Panc1 (cell line): ENCODE measurements at regions not wholly inside any gene's neighbourhood (a gene's known extent, or its start where the extent isn't known, plus 50 kb on each side); places are given as distances from the start of the nearest gene placed in this dataset.

Experiments
- ATAC-seq: fragments of 200-7000 bp; cut with Tn5 transposase; 2 replicates; pipeline ENCODE4 v1.9.1; 2020; ENCODE audit warnings: mild to moderate bottlenecking, moderate library complexity
- BruUV-seq: library from RNA; stranded (reverse); fragments of 400-500 nt; replicated peaks from 2 replicates; lab custom pipeline; 2021; lab: Mats Ljungman, UMichigan
- CTCF ChIA-PET: fragments of 300-600 bp; sonication (Branson Sonifier 250); formaldehyde crosslinking; loops from one replicate; lab custom pipeline; 2022; ENCODE audit warnings: antibody characterized with exemption; lab: Charles Lee
- POLR2A ChIA-PET: fragments of 300-600 bp; sonication (Branson Sonifier 250); formaldehyde crosslinking; loops from one replicate; lab custom pipeline; 2022; ENCODE audit warnings: antibody characterized with exemption; lab: Charles Lee
- DNase-seq: peaks from one replicate; pipeline ENCODE4 v3.0.0-alpha.2; 2010; ENCODE audit warnings: low read depth, low spot score
- H3K27ac ChIP-seq: 2 replicates; pipeline ENCODE4 v1.5.1; 2011; ENCODE audit warnings: mild to moderate bottlenecking, low read length, inconsistent platforms
- H3K27me3 ChIP-seq: fragments of 200-500 bp; sonication (Bioruptor generic); 2 replicates; pipeline ENCODE4 v1.6.0; 2014; ENCODE audit warnings: low read length, inconsistent platforms; ENCODE audit not compliant: control insufficient read depth, insufficient read depth
- H3K36me3 ChIP-seq: fragments of 200-500 bp; sonication (Bioruptor generic); 2 replicates; pipeline ENCODE4 v1.5.1; 2014; ENCODE audit warnings: inconsistent platforms, mild to moderate bottlenecking, low read length, moderate library complexity; ENCODE audit not compliant: control insufficient read depth, insufficient read depth
- H3K4me1 ChIP-seq: 2 replicates; pipeline ENCODE4 v1.5.1; 2011; ENCODE audit warnings: inconsistent platforms, mild to moderate bottlenecking, low read length, moderate library complexity; ENCODE audit not compliant: control insufficient read depth, insufficient read depth
- H3K4me3 ChIP-seq, 2 experiments: 2 replicates each; pipeline ENCODE4 v1.5.1; 2011 to 2012; ENCODE audit warnings: low read depth in 2 of 2, low read length in 2 of 2, mild to moderate bottlenecking in 2 of 2, inconsistent platforms in 1 of 2, moderate library complexity in 1 of 2
- H3K9me3 ChIP-seq: fragments of 200-500 bp; sonication (Bioruptor generic); 2 replicates; pipeline ENCODE4 v1.5.1; 2014; ENCODE audit warnings: low read depth, mild to moderate bottlenecking, inconsistent platforms, low read length, moderate library complexity; ENCODE audit not compliant: control insufficient read depth, insufficient read depth
- CTCF ChIP-seq: fragments of 450-650 bp; IDR thresholded peaks from 2 replicates; pipeline ENCODE4 v1.5.1; 2017; ENCODE audit warnings: mild to moderate bottlenecking
- POLR2AphosphoS5 ChIP-seq: IDR thresholded peaks from 2 replicates; pipeline ENCODE4 v1.6.1; 2012; ENCODE audit warnings: mild to moderate bottlenecking, low read depth, low read length, moderate library complexity
- SIN3A ChIP-seq: IDR thresholded peaks from 2 replicates; pipeline ENCODE4 v1.6.1; 2012; ENCODE audit warnings: low read depth, mild to moderate bottlenecking, low read length, moderate library complexity, borderline replicate concordance; ENCODE audit not compliant: insufficient read depth
- TCF7L2 ChIP-seq: IDR thresholded peaks from 2 replicates; pipeline ENCODE4 v1.6.1; 2011; ENCODE audit warnings: mild to moderate bottlenecking, low read depth, low read length, inconsistent platforms
- in situ Hi-C: cut with HindIII; loops from 2 replicates; pipeline ENCODE4 v1.10.0; 2016; ENCODE audit warnings: low sequenced_read_pairs, low pct_unique_long_range_greater_than_20kb
- intact Hi-C: fragments of 100-400 bp; cut with micrococcal nuclease; formaldehyde crosslinking; loops from one replicate; pipeline ENCODE4 v1.10.0; 2022; ENCODE audit not compliant: unreplicated experiment
- TF ChIP-seq, protein P1 (sequence below), 2 experiments: IDR thresholded peaks; 2 replicates each; pipeline ENCODE4 v1.6.1; 2011 to 2012; ENCODE audit warnings: low read depth in 2 of 2, control low read depth in 1 of 2, low read length in 1 of 2, mild to moderate bottlenecking in 1 of 2, moderate library complexity in 1 of 2; ENCODE audit not compliant: insufficient read depth in 1 of 2

DNA sequence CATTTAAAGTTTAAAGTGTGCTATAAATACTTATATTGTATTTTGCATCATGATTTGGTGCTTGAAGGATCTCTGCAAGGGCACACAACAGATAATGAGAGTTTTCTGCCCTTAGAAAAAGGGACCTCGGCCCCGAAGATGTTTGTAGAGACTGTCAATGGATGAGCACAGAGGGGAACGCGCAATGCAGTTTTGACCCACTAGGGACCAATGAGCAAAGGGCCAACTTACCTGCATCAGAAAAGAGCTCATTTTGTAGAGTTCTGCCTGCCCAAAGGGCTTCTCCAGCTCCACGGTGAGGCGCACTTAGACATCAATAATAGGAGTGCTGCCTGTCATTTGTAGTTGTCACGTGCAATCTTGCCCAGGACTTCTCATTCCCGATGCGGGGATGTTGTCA lies 91.1 kb downstream of the BUB3 start:
- intact Hi-C loops = no loop called here
- H3K9me3 ChIP-seq = no peaks in the 10 kb centered on the region
- ATAC-seq (no peak), DNase-seq (no peak)
- H3K27me3 ChIP-seq = no peaks in the 10 kb centered on the region
- ChIA-PET POLR2A (no interaction called here), CTCF (no interaction called here)
- H3K36me3 ChIP-seq = no peaks in the 10 kb centered on the region
- BruUV-seq = no TSS peak
- TF ChIP-seq, protein P1, sequence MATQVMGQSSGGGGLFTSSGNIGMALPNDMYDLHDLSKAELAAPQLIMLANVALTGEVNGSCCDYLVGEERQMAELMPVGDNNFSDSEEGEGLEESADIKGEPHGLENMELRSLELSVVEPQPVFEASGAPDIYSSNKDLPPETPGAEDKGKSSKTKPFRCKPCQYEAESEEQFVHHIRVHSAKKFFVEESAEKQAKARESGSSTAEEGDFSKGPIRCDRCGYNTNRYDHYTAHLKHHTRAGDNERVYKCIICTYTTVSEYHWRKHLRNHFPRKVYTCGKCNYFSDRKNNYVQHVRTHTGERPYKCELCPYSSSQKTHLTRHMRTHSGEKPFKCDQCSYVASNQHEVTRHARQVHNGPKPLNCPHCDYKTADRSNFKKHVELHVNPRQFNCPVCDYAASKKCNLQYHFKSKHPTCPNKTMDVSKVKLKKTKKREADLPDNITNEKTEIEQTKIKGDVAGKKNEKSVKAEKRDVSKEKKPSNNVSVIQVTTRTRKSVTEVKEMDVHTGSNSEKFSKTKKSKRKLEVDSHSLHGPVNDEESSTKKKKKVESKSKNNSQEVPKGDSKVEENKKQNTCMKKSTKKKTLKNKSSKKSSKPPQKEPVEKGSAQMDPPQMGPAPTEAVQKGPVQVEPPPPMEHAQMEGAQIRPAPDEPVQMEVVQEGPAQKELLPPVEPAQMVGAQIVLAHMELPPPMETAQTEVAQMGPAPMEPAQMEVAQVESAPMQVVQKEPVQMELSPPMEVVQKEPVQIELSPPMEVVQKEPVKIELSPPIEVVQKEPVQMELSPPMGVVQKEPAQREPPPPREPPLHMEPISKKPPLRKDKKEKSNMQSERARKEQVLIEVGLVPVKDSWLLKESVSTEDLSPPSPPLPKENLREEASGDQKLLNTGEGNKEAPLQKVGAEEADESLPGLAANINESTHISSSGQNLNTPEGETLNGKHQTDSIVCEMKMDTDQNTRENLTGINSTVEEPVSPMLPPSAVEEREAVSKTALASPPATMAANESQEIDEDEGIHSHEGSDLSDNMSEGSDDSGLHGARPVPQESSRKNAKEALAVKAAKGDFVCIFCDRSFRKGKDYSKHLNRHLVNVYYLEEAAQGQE (IDR thresholded peaks at IDR 0.05; ENCODE audit: insufficient read depth in 1 of 2, low read depth in 2 of 2, low read length in 1 of 2) = no peak
- no peak for TF ChIP-seq TCF7L2
- TF ChIP-seq CTCF = no peak; the same call in 1 of the 2 replicates
- no peak for TF ChIP-seq SIN3A
- no peak for TF ChIP-seq POLR2AphosphoS5
- in situ Hi-C loops = no loop called here
- H3K4me1 ChIP-seq = no peaks in the 10 kb centered on the region
- no peak overlapping the region for H3K4me3 ChIP-seq
- H3K27ac ChIP-seq = no peak overlapping the region

DNA sequence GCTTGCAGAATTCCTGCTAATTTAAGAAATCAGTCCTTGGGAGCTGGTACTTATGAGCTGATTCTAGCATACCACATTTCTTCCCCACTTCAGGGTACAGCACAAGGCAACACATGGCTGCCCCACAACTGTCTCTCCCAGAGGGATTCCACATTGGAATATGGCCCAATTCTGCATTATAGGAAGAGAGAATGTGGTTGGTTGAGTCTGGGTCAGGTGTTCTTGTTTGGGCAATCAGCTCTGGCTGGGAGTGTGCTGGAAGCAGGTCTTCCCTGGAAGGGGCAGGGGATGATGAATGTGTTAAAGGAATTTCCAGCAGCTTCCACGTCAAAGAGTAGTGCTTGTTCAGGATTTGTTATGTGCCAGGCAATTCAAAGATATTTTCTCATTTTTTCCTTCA lies 95.7 kb downstream of the BUB3 start:
- ChIA-PET POLR2A (no interaction called here), CTCF (interaction anchor here (0.6 kb wide), 1 partner anchor 309 kb away, joined by 3 read pairs; no protein-coding TSS in a partner anchor)
- ATAC-seq (no peak), DNase-seq (no peak)
- TF ChIP-seq SIN3A = no peak
- TF ChIP-seq CTCF = no peak
- TF ChIP-seq TCF7L2 = no peak
- TF ChIP-seq, protein P1 (IDR thresholded peaks at IDR 0.05; ENCODE audit: insufficient read depth in 1 of 2, low read depth in 2 of 2, low read length in 1 of 2) = no peak
- TF ChIP-seq POLR2AphosphoS5 = no peak
- Histone ChIP-seq H3K27me3 (no peaks in the 10 kb centered on the region), H3K36me3 (no peaks in the 10 kb centered on the region), H3K4me3 (no peak overlapping the region), H3K4me1 (no peaks in the 10 kb centered on the region), H3K9me3 (no peaks in the 10 kb centered on the region), H3K27ac (no peak overlapping the region)
- no TSS peak for BruUV-seq
- in situ Hi-C loops (no loop called here), intact Hi-C loops (no loop called here)
